ENCODE measurements at regions not wholly inside any gene's neighbourhood (a gene's known extent, or its start where the extent isn't known, plus 50 kb on each side); places are given as distances from the start of the nearest gene placed in this dataset.

GRCh38 chr13:34756136-34756535 lies 185.9 kb upstream of the NBEA start:
- dilution Hi-C loops (cut with HindIII; ENCODE audit: low sequenced_read_pairs, unreplicated experiment) = no loop called here
- POLR2A ChIA-PET (ENCODE audit: unreplicated experiment) = no interaction called here

More at GRCh38 chr13:34756136-34756535, 185.9 kb upstream of the NBEA start:
- CTCF ChIA-PET = no interaction called here
- H2BK15ac ChIP-seq (ENCODE audit: low read depth, low read length) = no peak overlapping the region
- no peak overlapping the region for H2BK5ac ChIP-seq (ENCODE audit: low read depth, low read length, poor library complexity, severe bottlenecking)
- DNase-seq (no peak), ATAC-seq (ENCODE audit: low read depth) (no peak)
- no peak overlapping the region for H2AK5ac ChIP-seq (ENCODE audit: low read depth, low read length)
- in situ Hi-C loops (cut with MboI; ENCODE audit: low sequenced_read_pairs) (no loop called here), intact Hi-C loops (cut with micrococcal nuclease) (no loop called here)
- H3K4ac ChIP-seq (ENCODE audit: low read depth, low read length) = no peak overlapping the region
- H3K9me1 ChIP-seq (ENCODE audit: insufficient read depth, low read length) = no peaks in the 10 kb centered on the region
- H2BK120ac ChIP-seq (ENCODE audit: low read depth, low read length) = no peak overlapping the region
- H3K9me3 ChIP-seq (ENCODE audit: control insufficient read depth, insufficient read depth, low read length) = no peaks in the 10 kb centered on the region
- H3K4me3 ChIP-seq (ENCODE audit: insufficient read depth, low read depth, low read length) = no peak overlapping the region
- H3K18ac ChIP-seq (ENCODE audit: low read depth, low read length) = no peak overlapping the region
- no peak overlapping the region for H3K56ac ChIP-seq (ENCODE audit: extremely low read depth, insufficient read depth, low read length)
- TF ChIP-seq MAFK (IDR thresholded peaks at IDR 0.05; ENCODE audit: low read depth, low read length) (no peak), RCOR1 (IDR thresholded peaks at IDR 0.05; ENCODE audit: insufficient replicate concordance, low read length) (no peak), RFX5 (IDR thresholded peaks at IDR 0.05; ENCODE audit: low read depth, low read length) (no peak), MXI1 (IDR thresholded peaks at IDR 0.05; ENCODE audit: borderline replicate concordance, low read depth, low read length) (no peak), ELK1 (IDR thresholded peaks at IDR 0.05; ENCODE audit: borderline replicate concordance, low read depth, low read length) (no peak)
- no peak overlapping the region for H3K9ac ChIP-seq (ENCODE audit: low read depth, low read length)
- H4K5ac ChIP-seq (ENCODE audit: low read depth, low read length) = no peak overlapping the region
- no peak overlapping the region for H3K23ac ChIP-seq (ENCODE audit: low read depth, low read length)
- no peaks in the 10 kb centered on the region for H3K36me3 ChIP-seq (ENCODE audit: control insufficient read depth, insufficient read depth, low read length)
- no peak overlapping the region for H3K14ac ChIP-seq (replicated peaks; ENCODE audit: low read depth, low read length)
- H3K27ac ChIP-seq (ENCODE audit: insufficient read depth, low read length) = no peak overlapping the region
- no peak overlapping the region for H2BK20ac ChIP-seq (ENCODE audit: low read depth, low read length)
- H2AFZ ChIP-seq (replicated peaks; ENCODE audit: low read length, poor library complexity) = no peak overlapping the region
- no CpG with 5 or more reads among the region's 3 CpGs for WGBS, 2 experiments (ENCODE audit: extremely low coverage in 2 of 2, insufficient read length in 1 of 2)
- H2AK9ac ChIP-seq (replicated peaks; ENCODE audit: low read depth, low read length, poor library complexity) = no peak overlapping the region
- no peaks in the 10 kb centered on the region for H3K79me1 ChIP-seq (ENCODE audit: low read depth in 1 of 2, low read length in 2 of 2)
- no peak overlapping the region for H3K4me2 ChIP-seq (ENCODE audit: low read depth, low read length)
- no TSS peak for BruUV-seq (replicated peaks)
- H4K20me1 ChIP-seq (ENCODE audit: insufficient read depth, low read length) = no peaks in the 10 kb centered on the region
- H4K91ac ChIP-seq (ENCODE audit: insufficient read depth, low read depth, low read length) = no peak overlapping the region
- no peak overlapping the region for H4K8ac ChIP-seq (ENCODE audit: low read depth in 2 of 2, low read length in 2 of 2)
- H3K27me3 ChIP-seq (ENCODE audit: control insufficient read depth, insufficient read depth, low read length) = no peaks in the 10 kb centered on the region
- H3K4me1 ChIP-seq (ENCODE audit: control insufficient read depth, insufficient read depth, low read length) = no peaks in the 10 kb centered on the region

All from IMR-90 (cell line).